PC-9 (cell line): ENCODE measurements at regions not wholly inside any gene's neighbourhood (a gene's known extent, or its start where the extent isn't known, plus 50 kb on each side); places are given as distances from the start of the nearest gene placed in this dataset.

Experiments used
- BruUV-seq: library from RNA; stranded (reverse); fragments of 400-500 nt; replicated peaks from 2 replicates; lab custom pipeline; 2021; lab: Mats Ljungman, UMichigan
- CTCF ChIA-PET: fragments of 300-600 bp; sonication (Branson Sonifier 250); formaldehyde crosslinking; loops from one replicate; lab custom pipeline; 2022; ENCODE audit warnings: antibody characterized with exemption; lab: Charles Lee
- POLR2A ChIA-PET: fragments of 300-600 bp; sonication (Branson Sonifier 250); formaldehyde crosslinking; loops from one replicate; lab custom pipeline; 2022; ENCODE audit warnings: antibody characterized with exemption; ENCODE audit not compliant: unreplicated experiment; lab: Charles Lee
- DNase-seq, 2 experiments: peaks; one replicate each; pipeline versions ENCODE4 v3.0.0 to v3.0.0-alpha.2; 2015 to 2022; ENCODE audit warnings: mixed read lengths in 1 of 2
- H2AFZ ChIP-seq: fragments of 200-600 bp; sonication (generic); 2 replicates; pipeline ENCODE4 v1.8.1; 2017; ENCODE audit warnings: antibody characterized with exemption
- H3F3A ChIP-seq: fragments of 200-600 bp; sonication (generic); 2 replicates; pipeline ENCODE4 v1.8.1; 2017; ENCODE audit warnings: antibody characterized with exemption, mild to moderate bottlenecking, low read depth; ENCODE audit not compliant: insufficient read depth
- H3K27ac ChIP-seq: fragments of 200-600 bp; sonication (generic); 2 replicates; pipeline ENCODE4 v1.6.1; 2016; ENCODE audit warnings: mixed run types
- H3K27me3 ChIP-seq: fragments of 200-600 bp; sonication (generic); 2 replicates; pipeline ENCODE4 v1.6.1; 2016; ENCODE audit warnings: low read depth, mixed run types; ENCODE audit not compliant: insufficient read depth
- H3K36me3 ChIP-seq: fragments of 200-600 bp; sonication (generic); 2 replicates; pipeline ENCODE4 v1.6.1; 2016; ENCODE audit warnings: low read depth, mixed run types
- H3K4me1 ChIP-seq: fragments of 200-600 bp; sonication (generic); replicated peaks from 2 replicates; pipeline ENCODE4 v1.6.1; 2016; ENCODE audit warnings: mixed run types; ENCODE audit not compliant: insufficient read depth
- H3K4me2 ChIP-seq: fragments of 200-600 bp; sonication (generic); 2 replicates; pipeline ENCODE4 v1.6.1; 2017; ENCODE audit warnings: mixed run types
- H3K4me3 ChIP-seq: fragments of 200-600 bp; sonication (generic); 2 replicates; pipeline ENCODE4 v1.6.1; 2016; ENCODE audit warnings: mixed run types
- H3K79me2 ChIP-seq: fragments of 200-600 bp; sonication (generic); 2 replicates; pipeline ENCODE4 v1.6.1; 2017; ENCODE audit warnings: low read depth, mixed run types
- H3K9me2 ChIP-seq: fragments of 200-600 bp; sonication (generic); 2 replicates; pipeline ENCODE4 v1.8.1; 2017; ENCODE audit warnings: mild to moderate bottlenecking; ENCODE audit not compliant: insufficient read depth
- H3K9me3 ChIP-seq: fragments of 200-600 bp; sonication (generic); 2 replicates; pipeline ENCODE4 v1.8.1; 2016; ENCODE audit warnings: low read depth; ENCODE audit not compliant: insufficient read depth
- H4K20me1 ChIP-seq: fragments of 200-600 bp; sonication (generic); 2 replicates; pipeline ENCODE4 v1.8.1; 2017; ENCODE audit not compliant: insufficient read depth
- EZH2 ChIP-seq: fragments of 200-600 bp; sonication (generic); IDR thresholded peaks from 2 replicates; pipeline ENCODE4 v1.8.0; 2017; ENCODE audit warnings: antibody characterized with exemption, low read depth
- intact Hi-C: fragments of 100-400 bp; cut with micrococcal nuclease; formaldehyde crosslinking; loops from one replicate; pipeline ENCODE4 v1.10.0; 2022; ENCODE audit not compliant: unreplicated experiment
- TF ChIP-seq, protein P1 (sequence below): fragments of 200-600 bp; sonication (generic); conservative IDR thresholded peaks from 2 replicates; pipeline ENCODE4 v1.6.1; 2017; ENCODE audit warnings: mixed run types, antibody characterized with exemption, mild to moderate bottlenecking, moderate library complexity

GRCh38 chr6:98574984-98575383 lies 259.4 kb upstream of the POU3F2 start:
- no peak overlapping the region for H3K4me2 ChIP-seq

DNA sequence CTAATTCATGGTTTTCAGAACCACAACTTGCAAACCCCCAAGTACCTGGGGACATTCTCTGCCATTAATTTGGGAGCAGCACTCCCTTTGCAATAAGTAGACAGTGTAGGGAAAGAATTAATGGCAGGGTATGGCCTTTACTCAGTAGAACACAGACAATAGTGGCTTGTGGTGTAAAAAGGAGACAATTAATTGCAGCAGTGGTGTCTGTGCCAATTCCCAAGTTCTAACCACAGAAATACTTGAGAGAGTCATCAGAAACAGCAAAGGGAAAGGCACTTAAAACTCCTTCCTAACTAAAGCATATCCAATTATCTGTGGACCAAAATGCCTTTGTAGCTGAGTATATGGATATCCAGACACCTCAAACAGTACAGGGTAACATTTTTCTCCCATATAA lies 257.6 kb upstream of the POU3F2 start:
- ChIA-PET CTCF (no interaction called here), POLR2A (no interaction called here)
- H3K27me3 ChIP-seq = no peaks in the 10 kb centered on the region
- no peak for TF ChIP-seq EZH2
- TF ChIP-seq, protein P1, sequence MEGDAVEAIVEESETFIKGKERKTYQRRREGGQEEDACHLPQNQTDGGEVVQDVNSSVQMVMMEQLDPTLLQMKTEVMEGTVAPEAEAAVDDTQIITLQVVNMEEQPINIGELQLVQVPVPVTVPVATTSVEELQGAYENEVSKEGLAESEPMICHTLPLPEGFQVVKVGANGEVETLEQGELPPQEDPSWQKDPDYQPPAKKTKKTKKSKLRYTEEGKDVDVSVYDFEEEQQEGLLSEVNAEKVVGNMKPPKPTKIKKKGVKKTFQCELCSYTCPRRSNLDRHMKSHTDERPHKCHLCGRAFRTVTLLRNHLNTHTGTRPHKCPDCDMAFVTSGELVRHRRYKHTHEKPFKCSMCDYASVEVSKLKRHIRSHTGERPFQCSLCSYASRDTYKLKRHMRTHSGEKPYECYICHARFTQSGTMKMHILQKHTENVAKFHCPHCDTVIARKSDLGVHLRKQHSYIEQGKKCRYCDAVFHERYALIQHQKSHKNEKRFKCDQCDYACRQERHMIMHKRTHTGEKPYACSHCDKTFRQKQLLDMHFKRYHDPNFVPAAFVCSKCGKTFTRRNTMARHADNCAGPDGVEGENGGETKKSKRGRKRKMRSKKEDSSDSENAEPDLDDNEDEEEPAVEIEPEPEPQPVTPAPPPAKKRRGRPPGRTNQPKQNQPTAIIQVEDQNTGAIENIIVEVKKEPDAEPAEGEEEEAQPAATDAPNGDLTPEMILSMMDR = no peak
- no peak overlapping the region for H3K4me3 ChIP-seq
- no peak for DNase-seq
- no peaks in the 10 kb centered on the region for H3K4me1 ChIP-seq
- no peaks in the 10 kb centered on the region for H3K36me3 ChIP-seq
- no peaks in the 10 kb centered on the region for H3F3A ChIP-seq
- no peaks in the 10 kb centered on the region for H3K9me3 ChIP-seq
- no peak overlapping the region for H3K27ac ChIP-seq
- no peaks in the 10 kb centered on the region for H3K9me2 ChIP-seq
- intact Hi-C loops = no loop called here
- H4K20me1 ChIP-seq = no peaks in the 10 kb centered on the region
- no peaks in the 10 kb centered on the region for H3K79me2 ChIP-seq
- no TSS peak for BruUV-seq
- no peak overlapping the region for H2AFZ ChIP-seq
- H3K4me2 ChIP-seq = no peak overlapping the region

More at GRCh38 chr6:98574984-98575383, 259.4 kb upstream of the POU3F2 start:
- no peaks in the 10 kb centered on the region for H3K79me2 ChIP-seq
- intact Hi-C loops = no loop called here
- no peak for DNase-seq
- no peak overlapping the region for H2AFZ ChIP-seq
- no peaks in the 10 kb centered on the region for H3K4me1 ChIP-seq
- H3K4me3 ChIP-seq = no peak overlapping the region
- H3K27ac ChIP-seq = no peak overlapping the region
- H3K36me3 ChIP-seq = no peaks in the 10 kb centered on the region
- CTCF ChIA-PET = no interaction called here
- POLR2A ChIA-PET = no interaction called here
- no peaks in the 10 kb centered on the region for H4K20me1 ChIP-seq
- H3K9me2 ChIP-seq = no peaks in the 10 kb centered on the region
- H3F3A ChIP-seq = no peaks in the 10 kb centered on the region
- TF ChIP-seq, protein P1 = no peak
- no peak for TF ChIP-seq EZH2
- no peaks in the 10 kb centered on the region for H3K9me3 ChIP-seq
- BruUV-seq = no TSS peak
- H3K27me3 ChIP-seq = no peaks in the 10 kb centered on the region

DNA sequence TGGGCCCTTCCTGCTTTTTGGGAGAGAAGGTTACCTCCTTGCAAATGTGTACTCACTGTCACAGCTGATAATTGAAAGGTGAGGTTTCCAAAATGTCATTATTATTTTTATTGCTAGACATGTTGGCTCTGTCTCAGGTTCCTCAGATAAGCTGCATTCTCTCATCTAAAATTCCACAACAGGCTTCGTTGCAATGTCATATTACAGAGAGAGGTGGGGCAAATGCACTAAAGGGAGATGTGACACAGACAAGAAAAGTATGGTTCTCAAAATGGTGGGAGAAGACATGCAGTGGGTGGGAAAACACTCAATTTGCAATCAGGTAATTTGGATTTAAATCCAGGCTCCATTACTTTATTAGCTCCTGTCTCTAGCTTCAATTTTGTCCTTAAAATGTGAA lies 256.4 kb upstream of the POU3F2 start:
- no peaks in the 10 kb centered on the region for H3K4me1 ChIP-seq
- no peak overlapping the region for H2AFZ ChIP-seq
- no peak overlapping the region for H3K27ac ChIP-seq
- 0 out of 2 replicates have a peak, but pooled peaks cover 3% of the 10 kb centered on the region for H3K9me3 ChIP-seq
- H4K20me1 ChIP-seq = no peaks in the 10 kb centered on the region
- DNase-seq = no peak
- ChIA-PET POLR2A (no interaction called here), CTCF (no interaction called here)
- intact Hi-C loops = no loop called here
- H3K36me3 ChIP-seq = no peaks in the 10 kb centered on the region
- H3K9me2 ChIP-seq = no peaks in the 10 kb centered on the region
- H3K27me3 ChIP-seq = no peaks in the 10 kb centered on the region
- no peaks in the 10 kb centered on the region for H3F3A ChIP-seq
- no TSS peak for BruUV-seq
- no peak overlapping the region for H3K4me3 ChIP-seq
- no peaks in the 10 kb centered on the region for H3K79me2 ChIP-seq
- TF ChIP-seq EZH2 = no peak
- TF ChIP-seq, protein P1 = no peak
- H3K4me2 ChIP-seq = no peak overlapping the region
